AG08395 (cell line): ENCODE measurements at regions not wholly inside any gene's neighbourhood (a gene's known extent, or its start where the extent isn't known, plus 50 kb on each side); places are given as distances from the start of the nearest gene placed in this dataset.

Source experiments
- DNase-seq: peaks from one replicate; pipeline ENCODE4 v3.0.0; 2012; ENCODE audit warnings: mixed read lengths, low spot score

GRCh38 chr14:85788470-85789233 is 258.7 kb downstream of the FLRT2 start:
- no peak for DNase-seq

DNA sequence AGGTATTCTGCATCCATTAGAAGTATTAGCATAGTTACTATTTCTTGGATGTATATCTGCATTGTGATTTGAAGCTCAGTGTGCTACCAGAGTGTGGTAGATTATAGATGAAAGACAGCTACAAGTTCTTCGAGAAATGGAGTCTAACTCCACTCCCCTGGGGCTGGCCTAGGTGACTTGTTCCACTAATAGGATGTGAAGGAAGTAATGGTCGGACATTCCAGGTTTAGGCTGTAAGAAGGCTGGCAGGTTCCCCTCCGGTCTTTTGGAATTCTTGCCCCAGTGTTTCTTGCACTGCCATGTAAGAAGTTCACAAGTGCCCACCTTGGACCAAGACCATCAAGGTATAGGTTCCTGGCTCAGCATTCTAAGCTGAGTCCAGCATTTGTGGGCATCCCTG is 236.4 kb downstream of the FLRT2 start:
- DNase-seq = no peak

GRCh38 chr14:85764822-85765221 is 234.9 kb downstream of the FLRT2 start:
- no peak for DNase-seq

DNA sequence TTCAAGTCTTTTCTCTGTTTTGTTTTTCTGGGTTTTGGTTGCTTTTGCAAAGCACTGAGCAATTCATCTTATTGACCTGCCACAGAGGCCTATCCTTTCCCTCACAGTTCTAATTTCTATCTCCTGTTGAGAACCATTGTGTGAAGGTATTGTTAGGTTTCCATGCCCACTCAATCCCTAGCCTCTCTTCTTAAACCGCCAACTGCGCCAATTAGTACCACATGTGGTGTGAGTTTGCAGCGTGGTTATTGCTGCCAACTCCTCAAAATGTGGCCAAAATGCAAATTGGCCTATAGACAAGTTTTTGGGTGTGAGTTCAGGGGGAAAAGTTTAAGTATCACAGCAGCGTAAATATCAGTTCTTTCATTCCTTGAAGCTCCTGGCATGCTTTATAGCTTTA is 232.6 kb downstream of the FLRT2 start:
- DNase-seq = no peak

DNA sequence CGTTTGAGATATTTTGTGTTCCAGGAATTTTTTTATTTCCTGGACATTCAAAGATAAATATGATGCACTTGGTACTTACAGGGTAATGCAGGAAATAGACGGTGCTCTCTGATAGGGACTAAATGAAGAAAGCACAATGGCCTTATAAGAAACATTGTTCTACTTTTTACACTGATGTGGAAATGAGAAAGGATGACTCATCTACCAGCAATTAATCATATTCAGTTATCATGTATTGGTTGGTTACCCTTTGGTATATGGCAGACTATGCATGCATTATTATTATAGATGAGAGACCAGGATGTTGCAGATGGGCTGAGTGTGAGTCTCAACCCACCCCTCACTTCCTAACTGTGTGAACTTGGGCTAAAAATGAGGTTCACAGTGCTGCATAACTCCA is 222.2 kb downstream of the FLRT2 start:
- DNase-seq = no peak

GRCh38 chr14:85744573-85744972 is 214.6 kb downstream of the FLRT2 start:
- no peak for DNase-seq

DNA sequence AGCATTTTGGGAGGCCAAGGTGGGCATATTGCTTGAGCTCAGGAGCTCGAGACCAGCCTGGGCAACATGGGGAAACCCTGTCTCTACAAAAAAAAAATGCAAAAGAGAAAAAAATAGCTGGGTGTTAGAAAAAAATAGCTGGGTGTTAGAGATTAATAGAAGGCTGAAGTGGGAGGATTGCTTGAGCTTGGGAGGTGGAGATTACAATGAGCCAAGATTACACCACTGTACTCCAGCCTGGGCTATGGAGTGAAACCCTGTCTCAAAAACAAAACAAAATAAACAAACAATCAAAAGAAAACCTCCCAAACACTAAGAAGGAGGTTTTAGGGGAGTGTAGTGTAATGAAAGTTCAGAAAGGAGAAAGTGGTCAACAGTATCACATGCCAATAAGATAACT is 202.1 kb downstream of the FLRT2 start:
- DNase-seq = no peak

DNA sequence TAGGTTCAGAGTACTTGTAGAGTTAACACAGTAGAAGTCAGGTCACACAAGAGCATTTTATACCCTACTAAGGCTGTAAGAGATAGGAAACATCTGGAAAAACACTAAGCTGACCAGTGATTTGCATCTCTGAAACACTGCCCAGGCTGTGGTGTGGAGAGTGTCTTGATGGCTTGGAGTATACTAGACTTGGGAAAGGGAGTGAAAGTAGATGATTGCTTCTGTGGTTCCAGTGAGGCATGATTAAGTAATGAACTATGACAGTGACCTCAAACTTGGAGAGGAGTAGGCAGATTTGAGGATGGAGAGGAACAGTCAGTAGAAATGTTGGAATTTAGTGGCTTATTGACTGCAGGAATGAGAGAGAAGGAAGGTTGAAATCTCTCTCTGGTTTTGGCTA is 201.2 kb downstream of the FLRT2 start:
- peak; percentile 84 for DNase-seq

DNA sequence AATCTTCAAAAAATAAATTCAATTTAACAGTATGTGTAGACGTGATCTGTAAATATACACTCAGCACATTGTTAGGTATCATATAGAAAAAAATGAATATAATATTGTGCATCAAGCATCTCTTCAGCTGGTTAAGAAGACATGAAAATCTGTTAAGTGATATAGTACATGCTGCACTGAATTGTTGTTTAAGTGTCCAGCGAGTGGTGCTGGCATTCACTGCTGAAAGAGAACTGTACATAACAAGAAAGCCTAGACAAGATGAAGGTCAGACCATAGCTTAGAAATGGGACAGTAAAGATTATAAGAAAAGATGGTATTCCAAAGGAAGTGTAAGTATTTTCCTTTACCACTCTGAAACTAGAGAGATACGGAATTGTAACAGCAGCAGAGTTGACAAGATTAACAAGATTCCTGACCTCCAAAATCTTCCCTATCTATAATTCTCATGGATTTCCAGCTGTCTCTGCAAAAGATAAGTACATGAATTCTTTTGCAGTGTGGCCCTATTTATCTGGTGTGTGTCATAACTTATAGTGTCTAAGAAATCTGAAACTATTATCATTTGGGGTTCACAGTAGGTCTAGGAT is 198.6 kb downstream of the FLRT2 start:
- no peak for DNase-seq

GRCh38 chr14:85714069-85714468 is 184.1 kb downstream of the FLRT2 start:
- no peak for DNase-seq

DNA sequence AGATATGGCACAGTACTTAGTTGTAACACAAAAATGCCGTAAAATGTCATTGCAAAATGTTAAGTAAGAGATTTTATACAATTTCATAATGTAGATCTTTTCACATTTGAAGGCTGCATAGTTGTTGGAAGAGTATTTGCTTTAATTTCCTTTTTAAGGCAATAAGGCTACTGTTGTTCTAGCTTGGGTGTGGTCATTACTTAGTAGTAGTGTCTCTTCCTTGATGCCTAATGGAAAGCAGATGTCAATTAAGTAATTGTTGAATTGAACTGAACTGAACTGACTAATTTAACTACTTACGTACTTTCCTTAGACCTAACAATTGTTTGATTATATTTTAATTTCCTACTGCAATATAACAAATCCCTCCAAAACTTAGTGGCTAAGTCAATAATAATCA is 181.7 kb downstream of the FLRT2 start:
- DNase-seq = no peak
